ENCODE measurements at regions not wholly inside any gene's neighbourhood (a gene's known extent, or its start where the extent isn't known, plus 50 kb on each side); places are given as distances from the start of the nearest gene placed in this dataset.
"Not testable (repeated sequence)": the region's sequence is repeated elsewhere in the genome, so short reads cannot be mapped to it uniquely, and the experiment has no call there.

DNA sequence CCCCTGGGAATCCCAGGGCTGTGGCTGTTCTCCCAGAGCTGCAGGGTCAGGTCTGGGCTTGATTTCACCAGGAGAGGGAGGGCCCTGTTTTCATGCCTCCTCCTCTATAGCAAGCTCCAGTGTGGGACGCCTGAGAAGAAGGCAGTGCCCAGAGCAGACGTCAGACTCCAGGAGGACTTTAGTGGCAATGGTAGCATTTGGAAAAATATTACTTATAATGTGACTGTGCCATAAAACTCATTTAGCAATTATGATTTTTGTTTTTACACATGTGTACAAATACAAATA is 830.2 kb downstream of the TMEM121 start:
- not testable (repeated sequence) for H3K36me3 ChIP-seq (ENCODE audit: insufficient read depth, low read depth, low read length); H3K27ac ChIP-seq (ENCODE audit: low read length); H3K27me3 ChIP-seq (ENCODE audit: insufficient read depth, low read length); H3K4me3 ChIP-seq (ENCODE audit: low read length); H3K4me1 ChIP-seq (ENCODE audit: insufficient read depth, low read length); H3K9ac ChIP-seq (ENCODE audit: low read depth, low read length)
- peaks cover 41% of the 10 kb centered on the region for H3K9me3 ChIP-seq (ENCODE audit: insufficient read depth, low read depth, low read length)

GRCh38 chr14:106359157-106359887 is 832.9 kb downstream of the TMEM121 start:
- not testable (repeated sequence) for H3K27ac ChIP-seq (ENCODE audit: low read length); H3K4me1 ChIP-seq (ENCODE audit: insufficient read depth, low read length); H3K27me3 ChIP-seq (ENCODE audit: insufficient read depth, low read length); H3K36me3 ChIP-seq (ENCODE audit: insufficient read depth, low read depth, low read length); H3K9ac ChIP-seq (ENCODE audit: low read depth, low read length); H3K4me3 ChIP-seq (ENCODE audit: low read length)
- H3K9me3 ChIP-seq (ENCODE audit: insufficient read depth, low read depth, low read length): peaks cover 34% of the 10 kb centered on the region

DNA sequence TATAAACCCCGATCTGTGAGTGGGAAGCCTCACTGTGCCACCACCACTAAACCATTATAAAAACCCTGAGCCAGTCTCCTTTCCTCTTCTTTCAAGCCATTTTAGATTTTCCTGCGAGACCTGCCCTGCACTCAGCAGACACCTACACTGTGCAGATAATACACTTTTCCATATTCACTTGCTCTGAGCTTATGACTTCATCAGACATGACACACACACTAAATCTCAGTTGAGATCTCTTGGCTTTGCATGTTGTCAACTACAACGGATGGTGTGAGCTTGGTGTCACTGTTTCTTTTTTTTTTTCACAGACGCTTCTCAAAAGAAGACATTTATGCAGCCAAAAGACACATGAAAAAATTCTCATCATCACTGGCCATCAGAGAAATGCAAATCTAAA is 839.0 kb downstream of the TMEM121 start:
- H3K9me3 ChIP-seq (ENCODE audit: insufficient read depth, low read depth, low read length): peaks cover 20% of the 10 kb centered on the region
- not testable (repeated sequence) for H3K9ac ChIP-seq (ENCODE audit: low read depth, low read length); H3K36me3 ChIP-seq (ENCODE audit: insufficient read depth, low read depth, low read length); H3K4me3 ChIP-seq (ENCODE audit: low read length); H3K27me3 ChIP-seq (ENCODE audit: insufficient read depth, low read length); H3K27ac ChIP-seq (ENCODE audit: low read length); H3K4me1 ChIP-seq (ENCODE audit: insufficient read depth, low read length)

- H3K36me3 ChIP-seq (ENCODE audit: insufficient read depth, low read depth, low read length); H3K27ac ChIP-seq (ENCODE audit: low read length); H3K4me1 ChIP-seq (ENCODE audit: insufficient read depth, low read length); H3K4me3 ChIP-seq (ENCODE audit: low read length); H3K27me3 ChIP-seq (ENCODE audit: insufficient read depth, low read length); H3K9ac ChIP-seq (ENCODE audit: low read depth, low read length): not testable (repeated sequence)
- H3K9me3 ChIP-seq (ENCODE audit: insufficient read depth, low read depth, low read length): peaks cover 24% of the 10 kb centered on the region
Measured at GRCh38 chr14:106365894-106366293, 839.5 kb downstream of the TMEM121 start.

- H3K9me3 ChIP-seq (ENCODE audit: insufficient read depth, low read depth, low read length): peaks cover 35% of the 10 kb centered on the region
Measured at GRCh38 chr14:106366971-106367370, 840.6 kb downstream of the TMEM121 start.

DNA sequence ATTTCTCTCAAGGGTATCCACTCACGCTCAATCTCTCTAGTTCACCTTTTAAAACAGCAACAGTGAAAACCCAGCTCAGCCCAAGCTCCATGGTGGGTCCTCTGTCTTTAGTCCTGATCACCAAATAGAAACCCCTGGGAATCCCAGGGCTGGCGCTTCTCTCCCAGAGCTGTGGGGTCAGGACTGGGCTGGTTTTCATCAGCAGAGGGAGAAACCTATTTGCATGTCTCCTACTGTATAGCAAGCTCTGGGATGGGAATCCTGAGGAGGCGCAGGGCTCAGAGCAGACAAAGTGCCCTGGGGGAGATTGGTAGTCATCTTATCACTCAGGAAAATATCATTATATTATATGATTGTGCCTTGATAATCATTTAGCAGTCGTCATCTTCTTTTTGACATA is 843.1 kb downstream of the TMEM121 start:
- H3K4me1 ChIP-seq (ENCODE audit: insufficient read depth, low read length); H3K4me3 ChIP-seq (ENCODE audit: low read length); H3K9ac ChIP-seq (ENCODE audit: low read depth, low read length); H3K36me3 ChIP-seq (ENCODE audit: insufficient read depth, low read depth, low read length); H3K27me3 ChIP-seq (ENCODE audit: insufficient read depth, low read length); H3K27ac ChIP-seq (ENCODE audit: low read length): not testable (repeated sequence)
- peaks cover 60% of the 10 kb centered on the region for H3K9me3 ChIP-seq (ENCODE audit: insufficient read depth, low read depth, low read length)

More at GRCh38 chr14:106366971-106367370, 840.6 kb downstream of the TMEM121 start:
- H3K4me3 ChIP-seq (ENCODE audit: low read length); H3K9ac ChIP-seq (ENCODE audit: low read depth, low read length); H3K27ac ChIP-seq (ENCODE audit: low read length); H3K36me3 ChIP-seq (ENCODE audit: insufficient read depth, low read depth, low read length); H3K27me3 ChIP-seq (ENCODE audit: insufficient read depth, low read length); H3K4me1 ChIP-seq (ENCODE audit: insufficient read depth, low read length): not testable (repeated sequence)

GRCh38 chr14:106372870-106373652 is 846.7 kb downstream of the TMEM121 start:
- Histone ChIP-seq H3K27ac (ENCODE audit: low read length) (no peak overlapping the region), H3K4me3 (ENCODE audit: low read length) (no peak overlapping the region), H3K27me3 (ENCODE audit: insufficient read depth, low read length) (no peaks in the 10 kb centered on the region), H3K9me3 (ENCODE audit: insufficient read depth, low read depth, low read length) (peaks cover 89% of the 10 kb centered on the region), H3K36me3 (ENCODE audit: insufficient read depth, low read depth, low read length) (no peaks in the 10 kb centered on the region), H3K4me1 (ENCODE audit: insufficient read depth, low read length) (no peaks in the 10 kb centered on the region), H3K9ac (ENCODE audit: low read depth, low read length) (no peak overlapping the region)

GRCh38 chr14:106373653-106374110 is 847.3 kb downstream of the TMEM121 start:
- not testable (repeated sequence) for H3K4me3 ChIP-seq (ENCODE audit: low read length); H3K9ac ChIP-seq (ENCODE audit: low read depth, low read length); H3K4me1 ChIP-seq (ENCODE audit: insufficient read depth, low read length); H3K27ac ChIP-seq (ENCODE audit: low read length); H3K27me3 ChIP-seq (ENCODE audit: insufficient read depth, low read length); H3K36me3 ChIP-seq (ENCODE audit: insufficient read depth, low read depth, low read length)
- H3K9me3 ChIP-seq (ENCODE audit: insufficient read depth, low read depth, low read length): peaks cover 91% of the 10 kb centered on the region

DNA sequence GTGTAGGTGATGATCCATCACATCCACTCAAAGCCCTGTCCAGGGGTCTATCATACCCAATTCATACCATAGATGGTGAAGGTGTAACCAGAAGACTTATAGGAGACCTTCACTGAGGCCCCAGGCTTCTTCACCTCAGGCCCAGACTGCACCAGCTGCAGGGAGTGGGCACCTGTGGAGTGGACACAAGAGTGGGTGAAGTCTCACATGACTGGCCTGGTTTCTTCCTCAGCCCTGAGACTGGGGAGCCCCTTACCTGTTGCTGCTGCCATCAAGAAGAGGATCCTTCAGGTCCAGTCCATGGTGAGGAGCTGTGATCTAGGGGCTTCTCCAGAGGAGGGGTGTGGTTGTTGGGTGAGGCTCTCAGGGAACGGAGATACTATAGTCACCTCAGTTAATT is 851.0 kb downstream of the TMEM121 start:
- Histone ChIP-seq H3K27me3 (ENCODE audit: insufficient read depth, low read length) (no peaks in the 10 kb centered on the region), H3K9me3 (ENCODE audit: insufficient read depth, low read depth, low read length) (peaks cover 98% of the 10 kb centered on the region), H3K4me1 (ENCODE audit: insufficient read depth, low read length) (no peaks in the 10 kb centered on the region), H3K36me3 (ENCODE audit: insufficient read depth, low read depth, low read length) (no peaks in the 10 kb centered on the region), H3K9ac (ENCODE audit: low read depth, low read length) (no peak overlapping the region), H3K4me3 (ENCODE audit: low read length) (no peak overlapping the region; the same call in 1 of the 2 replicates), H3K27ac (ENCODE audit: low read length) (no peak overlapping the region)

DNA sequence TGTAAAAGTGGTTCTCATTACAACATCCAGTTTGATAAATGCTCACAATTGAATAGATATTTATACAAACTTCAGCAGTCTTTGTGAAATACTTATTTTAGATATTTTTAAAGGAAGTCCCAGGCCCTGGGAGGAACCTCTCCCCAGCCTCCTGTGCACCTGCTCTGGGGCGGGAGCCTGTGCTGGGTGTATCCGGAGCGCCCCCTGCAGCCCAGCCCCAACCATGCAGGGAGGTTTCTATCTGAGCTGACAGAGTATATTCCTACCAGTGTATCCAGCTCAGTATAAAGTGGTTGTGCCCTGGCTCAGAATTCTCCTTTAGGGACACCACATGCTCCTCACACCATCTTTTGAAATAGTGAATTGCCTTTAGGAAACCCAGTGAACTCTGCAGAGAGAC is 851.8 kb downstream of the TMEM121 start:
- Histone ChIP-seq H3K9ac (ENCODE audit: low read depth, low read length) (no peak overlapping the region), H3K4me1 (ENCODE audit: insufficient read depth, low read length) (no peaks in the 10 kb centered on the region), H3K9me3 (ENCODE audit: insufficient read depth, low read depth, low read length) (peaks cover 98% of the 10 kb centered on the region), H3K36me3 (ENCODE audit: insufficient read depth, low read depth, low read length) (no peaks in the 10 kb centered on the region), H3K27me3 (ENCODE audit: insufficient read depth, low read length) (no peaks in the 10 kb centered on the region), H3K27ac (ENCODE audit: low read length) (no peak overlapping the region), H3K4me3 (ENCODE audit: low read length) (no peak overlapping the region)

DNA sequence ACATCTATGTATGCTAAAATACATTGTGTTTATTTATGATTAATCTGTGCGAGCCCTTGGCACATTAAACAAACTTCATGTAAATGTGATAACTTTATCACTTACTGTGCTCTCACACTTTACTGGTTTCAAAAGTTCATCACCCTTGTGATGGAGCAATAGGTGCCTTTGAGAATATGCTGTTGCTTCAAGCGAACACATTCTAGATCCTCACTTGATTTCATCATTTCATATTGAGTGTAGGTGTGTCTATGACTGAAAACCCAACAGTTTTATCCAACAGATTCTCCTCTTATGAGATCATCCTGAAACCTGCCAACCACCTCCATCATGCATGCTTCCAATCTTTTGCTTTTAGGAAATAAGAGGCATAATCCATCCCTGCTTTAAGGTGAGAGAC is 854.4 kb downstream of the TMEM121 start:
- Histone ChIP-seq H3K36me3 (ENCODE audit: insufficient read depth, low read depth, low read length) (no peaks in the 10 kb centered on the region), H3K9me3 (ENCODE audit: insufficient read depth, low read depth, low read length) (peaks cover 98% of the 10 kb centered on the region), H3K9ac (ENCODE audit: low read depth, low read length) (no peak overlapping the region), H3K27ac (ENCODE audit: low read length) (no peak overlapping the region), H3K27me3 (ENCODE audit: insufficient read depth, low read length) (no peaks in the 10 kb centered on the region), H3K4me1 (ENCODE audit: insufficient read depth, low read length) (no peaks in the 10 kb centered on the region), H3K4me3 (ENCODE audit: low read length) (no peak overlapping the region)

- peaks cover 90% of the 10 kb centered on the region for H3K9me3 ChIP-seq (ENCODE audit: insufficient read depth, low read depth, low read length)
- not testable (repeated sequence) for H3K27me3 ChIP-seq (ENCODE audit: insufficient read depth, low read length)
Measured at GRCh38 chr14:106389186-106389585, 862.8 kb downstream of the TMEM121 start.

More at GRCh38 chr14:106389186-106389585, 862.8 kb downstream of the TMEM121 start:
- H3K27ac ChIP-seq (ENCODE audit: low read length); H3K36me3 ChIP-seq (ENCODE audit: insufficient read depth, low read depth, low read length); H3K9ac ChIP-seq (ENCODE audit: low read depth, low read length); H3K4me1 ChIP-seq (ENCODE audit: insufficient read depth, low read length); H3K4me3 ChIP-seq (ENCODE audit: low read length): not testable (repeated sequence)
